IMR-90 (cell line): ENCODE measurements at regions not wholly inside any gene's neighbourhood (a gene's known extent, or its start where the extent isn't known, plus 50 kb on each side); places are given as distances from the start of the nearest gene placed in this dataset.

Experiments
- ATAC-seq: fragments of 200-7000 bp; cut with Tn5 transposase; 2 replicates; pipeline ENCODE4 v1.9.1; 2020; ENCODE audit warnings: low read depth, mild to moderate bottlenecking, moderate library complexity
- BruUV-seq: library from RNA; stranded (reverse); fragments of 400-500 nt; replicated peaks from 2 replicates; lab custom pipeline; 2021; lab: Mats Ljungman, UMichigan
- CTCF ChIA-PET: fragments of 300-600 bp; formaldehyde crosslinking; extraction: SDS; loops from one replicate; lab custom pipeline; 2021; ENCODE audit warnings: antibody characterized with exemption; lab: Yijun Ruan, JAX
- POLR2A ChIA-PET: fragments of 300-600 bp; sonication (Branson Sonifier 250); formaldehyde crosslinking; loops from one replicate; lab custom pipeline; 2022; ENCODE audit warnings: antibody characterized with exemption; ENCODE audit not compliant: unreplicated experiment; lab: Charles Lee
- DNase-seq: peaks from one replicate; pipeline ENCODE4 v3.0.0; 2013
- H2AFZ ChIP-seq: replicated peaks from 2 replicates; pipeline ENCODE3; 2013; ENCODE audit warnings: low read length, mild to moderate bottlenecking; ENCODE audit not compliant: poor library complexity
- H2AK5ac ChIP-seq: 2 replicates; pipeline ENCODE4 v1.6.1; 2013; ENCODE audit warnings: low read depth, low read length, inconsistent platforms
- H2AK9ac ChIP-seq: replicated peaks from 2 replicates; pipeline ENCODE3; 2013; ENCODE audit warnings: mild to moderate bottlenecking, low read depth, low read length, moderate library complexity; ENCODE audit not compliant: poor library complexity
- H2BK120ac ChIP-seq: 2 replicates; pipeline ENCODE4 v1.6.1; 2013; ENCODE audit warnings: low read depth, low read length, inconsistent platforms
- H2BK15ac ChIP-seq: 3 replicates; pipeline ENCODE4 v1.6.1; 2013; ENCODE audit warnings: low read depth, low read length, inconsistent platforms
- H2BK20ac ChIP-seq: 2 replicates; pipeline ENCODE4 v1.6.1; 2013; ENCODE audit warnings: low read depth, mild to moderate bottlenecking, inconsistent platforms, low read length, moderate library complexity
- H2BK5ac ChIP-seq: 2 replicates; pipeline ENCODE4 v1.6.1; 2013; ENCODE audit warnings: mild to moderate bottlenecking, low read depth, low read length, inconsistent platforms; ENCODE audit not compliant: poor library complexity, severe bottlenecking
- H3K14ac ChIP-seq: replicated peaks from 2 replicates; pipeline ENCODE4 v1.6.1; 2013; ENCODE audit warnings: low read depth, low read length, inconsistent platforms
- H3K18ac ChIP-seq: 2 replicates; pipeline ENCODE4 v1.6.1; 2013; ENCODE audit warnings: low read depth, low read length, control low read depth
- H3K23ac ChIP-seq: 2 replicates; pipeline ENCODE4 v1.6.1; 2013; ENCODE audit warnings: low read depth, low read length, inconsistent platforms
- H3K27ac ChIP-seq: 2 replicates; pipeline ENCODE4 v1.5.1; 2013; ENCODE audit warnings: mild to moderate bottlenecking, control low read depth, low read length; ENCODE audit not compliant: insufficient read depth
- H3K27me3 ChIP-seq: 2 replicates; pipeline ENCODE4 v1.6.1; 2013; ENCODE audit warnings: low read length; ENCODE audit not compliant: control insufficient read depth, insufficient read depth
- H3K36me3 ChIP-seq: 2 replicates; pipeline ENCODE4 v1.6.1; 2013; ENCODE audit warnings: low read length, mixed read lengths; ENCODE audit not compliant: control insufficient read depth, insufficient read depth
- H3K4ac ChIP-seq: 2 replicates; pipeline ENCODE4 v1.6.1; 2013; ENCODE audit warnings: low read depth, low read length, inconsistent platforms
- H3K4me1 ChIP-seq: 2 replicates; pipeline ENCODE4 v1.6.1; 2013; ENCODE audit warnings: low read length, mixed read lengths; ENCODE audit not compliant: control insufficient read depth, insufficient read depth
- H3K4me2 ChIP-seq: 2 replicates; pipeline ENCODE4 v1.6.1; 2013; ENCODE audit warnings: low read depth, mild to moderate bottlenecking, control low read depth, low read length, moderate library complexity
- H3K4me3 ChIP-seq: 2 replicates; pipeline ENCODE4 v1.5.1; 2013; ENCODE audit warnings: low read depth, mild to moderate bottlenecking, control low read depth, low read length, moderate library complexity; ENCODE audit not compliant: insufficient read depth
- H3K56ac ChIP-seq: 2 replicates; pipeline ENCODE4 v1.6.1; 2013; ENCODE audit warnings: low read length, inconsistent platforms; ENCODE audit not compliant: insufficient read depth; ENCODE audit errors: extremely low read depth
- H3K79me1 ChIP-seq, 2 experiments: 2 replicates each; pipeline ENCODE4 v1.6.1; 2013; ENCODE audit warnings: low read length in 2 of 2, inconsistent platforms in 1 of 2, low read depth in 1 of 2
- H3K9ac ChIP-seq: 2 replicates; pipeline ENCODE4 v1.6.1; 2013; ENCODE audit warnings: low read depth, low read length, control low read depth
- H3K9me1 ChIP-seq: 2 replicates; pipeline ENCODE4 v1.6.1; 2013; ENCODE audit warnings: low read length, inconsistent platforms; ENCODE audit not compliant: insufficient read depth
- H3K9me3 ChIP-seq: 2 replicates; pipeline ENCODE4 v1.6.1; 2013; ENCODE audit warnings: low read length; ENCODE audit not compliant: control insufficient read depth, insufficient read depth
- H4K20me1 ChIP-seq: 2 replicates; pipeline ENCODE4 v1.6.1; 2013; ENCODE audit warnings: low read length, inconsistent platforms; ENCODE audit not compliant: insufficient read depth
- H4K5ac ChIP-seq: 2 replicates; pipeline ENCODE4 v1.6.1; 2013; ENCODE audit warnings: mild to moderate bottlenecking, low read depth, low read length, control low read depth
- H4K8ac ChIP-seq, 2 experiments: 2 replicates each; pipeline ENCODE4 v1.6.1; 2013; ENCODE audit warnings: low read depth in 2 of 2, low read length in 2 of 2, control low read depth in 1 of 2, inconsistent platforms in 1 of 2
- H4K91ac ChIP-seq: 2 replicates; pipeline ENCODE4 v1.6.1; 2013; ENCODE audit warnings: low read depth, low read length, inconsistent platforms; ENCODE audit not compliant: insufficient read depth
- BHLHE40 ChIP-seq: fragments of 150-350 bp; IDR thresholded peaks from 2 replicates; pipeline ENCODE4 v1.6.1; 2016; ENCODE audit warnings: mild to moderate bottlenecking, low read depth, low read length
- CHD1 ChIP-seq: IDR thresholded peaks from 2 replicates; pipeline ENCODE4 v1.6.1; 2012; ENCODE audit warnings: low read depth, low read length, improper control_type of control experiment
- FOS ChIP-seq: fragments of 150-350 bp; IDR thresholded peaks from 2 replicates; pipeline ENCODE4 v1.6.1; 2016; ENCODE audit warnings: low read depth, low read length
- MAFK ChIP-seq: IDR thresholded peaks from 2 replicates; pipeline ENCODE4 v1.6.1; 2012; ENCODE audit warnings: low read depth, low read length, improper control_type of control experiment
- MAZ ChIP-seq: IDR thresholded peaks from 2 replicates; pipeline ENCODE4 v1.6.1; 2012; ENCODE audit warnings: low read depth, mild to moderate bottlenecking, low read length, improper control_type of control experiment, moderate library complexity, borderline replicate concordance
- MXI1 ChIP-seq: IDR thresholded peaks from 2 replicates; pipeline ENCODE4 v1.6.1; 2012; ENCODE audit warnings: low read depth, mild to moderate bottlenecking, low read length, moderate library complexity, borderline replicate concordance
- NFE2L2 ChIP-seq: fragments of 150-350 bp; IDR thresholded peaks from 2 replicates; pipeline ENCODE4 v1.6.1; 2016; ENCODE audit warnings: low read depth, mild to moderate bottlenecking, low read length
- POLR2A ChIP-seq: IDR thresholded peaks from 2 replicates; pipeline ENCODE4 v1.6.1; 2012; ENCODE audit warnings: mild to moderate bottlenecking, low read depth, low read length
- RFX5 ChIP-seq: IDR thresholded peaks from 2 replicates; pipeline ENCODE4 v1.8.0; 2012; ENCODE audit warnings: low read depth, mild to moderate bottlenecking, low read length, moderate library complexity
- WGBS, 2 experiments: methylation state at CpG; one replicate each; pipeline versions ENCODE4 v1.1.5 to v1.1.7; 2013; ENCODE audit warnings: missing lambda C conversion rate in 2 of 2; ENCODE audit not compliant: insufficient read length in 1 of 2; ENCODE audit errors: extremely low coverage in 2 of 2; 5-methylcytosine and 5-hydroxymethylcytosine counted together
- dilution Hi-C: fragments of 300-500 bp; cut with HindIII; formaldehyde crosslinking; loops from one replicate; pipeline ENCODE4 v1.14.3; 2018; ENCODE audit warnings: low sequenced_read_pairs; ENCODE audit not compliant: unreplicated experiment
- in situ Hi-C: fragments of 300-500 bp; cut with MboI; formaldehyde crosslinking; loops from 3 replicates; pipeline ENCODE4 v1.14.3; 2019; ENCODE audit warnings: low sequenced_read_pairs, inconsistent platforms, mixed read lengths
- intact Hi-C: fragments of 100-400 bp; cut with micrococcal nuclease; formaldehyde crosslinking; loops from 2 replicates; pipeline ENCODE4 v1.10.0; 2022

- dilution Hi-C loops (no loop called here), in situ Hi-C loops (no loop called here), intact Hi-C loops (no loop called here)
- Histone ChIP-seq H3K23ac (no peak overlapping the region), H4K91ac (no peak overlapping the region), H3K27ac (no peak overlapping the region), H3K14ac (no peak overlapping the region), H2AK9ac (no peak overlapping the region), H3K18ac (no peak overlapping the region), H3K4ac (no peak overlapping the region), H3K9me1 (no peaks in the 10 kb centered on the region), H2BK20ac (no peak overlapping the region), H3K4me2 (no peak overlapping the region), H2AFZ (no peak overlapping the region), H4K8ac (no peak overlapping the region), H3K4me3 (no peak overlapping the region), H2AK5ac (no peak overlapping the region), H4K5ac (no peak overlapping the region), H3K56ac (no peak overlapping the region), H4K20me1 (no peaks in the 10 kb centered on the region), H2BK15ac (no peak overlapping the region), H3K36me3 (no peaks in the 10 kb centered on the region), H2BK5ac (no peak overlapping the region), H3K79me1 (no peaks in the 10 kb centered on the region), H2BK120ac (no peak overlapping the region), H3K4me1 (no peaks in the 10 kb centered on the region), H3K9me3 (peaks cover 4% of the 10 kb centered on the region), H3K9ac (no peak overlapping the region), H3K27me3 (no peaks in the 10 kb centered on the region)
- BruUV-seq: no TSS peak
- ChIA-PET POLR2A (no interaction called here), CTCF (no interaction called here)
- WGBS, 2 experiments: no CpG with 5 or more reads among the region's 1 CpG
- DNase-seq (no peak), ATAC-seq (no peak)
- TF ChIP-seq POLR2A (no peak), MXI1 (no peak), RFX5 (no peak), CHD1 (no peak), MAFK (no peak), NFE2L2 (no peak), FOS (no peak), MAZ (no peak), BHLHE40 (no peak)
Measured at GRCh38 chr9:100879884-100880283, 148.6 kb upstream of the PLPPR1 start.
